GM21423 (cell line): ENCODE measurements at regions not wholly inside any gene's neighbourhood (a gene's known extent, or its start where the extent isn't known, plus 50 kb on each side); places are given as distances from the start of the nearest gene placed in this dataset.
A peak's percentile ranks its signal among the peaks of the same experiment; 100 is the strongest.

ENCODE experiments used
- ATAC-seq: cut with Tn5 transposase; IDR thresholded peaks from one replicate; pipeline ENCODE4 v1.9.1; 2021; ENCODE audit warnings: mild to moderate bottlenecking, moderate library complexity; ENCODE audit not compliant: unreplicated experiment

GRCh38 chr2:144705328-144706245 is 185.7 kb upstream of the ZEB2 start:
- no peak for ATAC-seq

- no peak for ATAC-seq
Observed at GRCh38 chr2:144704709-144705095, 184.8 kb upstream of the ZEB2 start.

GRCh38 chr2:144703852-144704708 is 184.2 kb upstream of the ZEB2 start:
- peak; percentile 49 for ATAC-seq

- no peak for ATAC-seq
Observed at GRCh38 chr2:144702051-144702450, 182.1 kb upstream of the ZEB2 start.

- no peak for ATAC-seq
Observed at GRCh38 chr2:144701259-144701658, 181.3 kb upstream of the ZEB2 start.

- no peak for ATAC-seq
Observed at GRCh38 chr2:144698156-144698555, 178.2 kb upstream of the ZEB2 start.

- no peak for ATAC-seq
Observed at GRCh38 chr2:144695657-144696056, 175.7 kb upstream of the ZEB2 start.

- ATAC-seq = no peak
Observed at GRCh38 chr2:144694456-144694855, 174.5 kb upstream of the ZEB2 start.

GRCh38 chr2:144693179-144693578 is 173.3 kb upstream of the ZEB2 start:
- no peak for ATAC-seq

GRCh38 chr2:144692661-144693060 is 172.7 kb upstream of the ZEB2 start:
- ATAC-seq = no peak

- no peak for ATAC-seq
Observed at GRCh38 chr2:144690771-144691170, 170.9 kb upstream of the ZEB2 start.

- no peak for ATAC-seq
Observed at GRCh38 chr2:144686518-144687215, 166.7 kb upstream of the ZEB2 start.

GRCh38 chr2:144683966-144684365 is 164.0 kb upstream of the ZEB2 start:
- ATAC-seq = no peak

- no peak for ATAC-seq
Observed at GRCh38 chr2:144683107-144683753, 163.3 kb upstream of the ZEB2 start.

GRCh38 chr2:144682248-144682647 is 162.3 kb upstream of the ZEB2 start:
- no peak for ATAC-seq

GRCh38 chr2:144681389-144681788 is 161.5 kb upstream of the ZEB2 start:
- ATAC-seq = no peak

- no peak for ATAC-seq
Observed at GRCh38 chr2:144679942-144680341, 160.0 kb upstream of the ZEB2 start.

- ATAC-seq = no peak
Observed at GRCh38 chr2:144678736-144679135, 158.8 kb upstream of the ZEB2 start.

- no peak for ATAC-seq
Observed at GRCh38 chr2:144675731-144676130, 155.8 kb upstream of the ZEB2 start.

- no peak for ATAC-seq
Observed at GRCh38 chr2:144675331-144675730, 155.4 kb upstream of the ZEB2 start.

- ATAC-seq = no peak
Observed at GRCh38 chr2:144674071-144674470, 154.2 kb upstream of the ZEB2 start.
